ENCODE measurements at regions not wholly inside any gene's neighbourhood (a gene's known extent, or its start where the extent isn't known, plus 50 kb on each side); places are given as distances from the start of the nearest gene placed in this dataset.

GRCh38 chr6:33949877-33950435 lies 146.2 kb upstream of the MLN start:
- TF ChIP-seq CTCF (IDR thresholded peaks at IDR 0.05 in 2 of 3, conservative IDR thresholded peaks at IDR 0.05 in 1 of 3; ENCODE audit: borderline replicate concordance in 1 of 3, insufficient read depth in 1 of 3, low read depth in 2 of 3, low read length in 2 of 3) (no peak), CEBPB (IDR thresholded peaks at IDR 0.05; ENCODE audit: low read depth) (no peak), POLR2AphosphoS5 (IDR thresholded peaks at IDR 0.05; ENCODE audit: low read depth, low read length) (no peak), SIN3A (IDR thresholded peaks at IDR 0.05; ENCODE audit: low read depth) (no peak), EGR1 (IDR thresholded peaks at IDR 0.05; ENCODE audit: low read depth) (no peak), ATF3 (IDR thresholded peaks at IDR 0.05) (no peak)
- TF ChIP-seq, protein P1, sequence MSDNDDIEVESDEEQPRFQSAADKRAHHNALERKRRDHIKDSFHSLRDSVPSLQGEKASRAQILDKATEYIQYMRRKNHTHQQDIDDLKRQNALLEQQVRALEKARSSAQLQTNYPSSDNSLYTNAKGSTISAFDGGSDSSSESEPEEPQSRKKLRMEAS (IDR thresholded peaks at IDR 0.05) = no peak

Measured in HCT116 (cell line).